ENCODE measurements at regions not wholly inside any gene's neighbourhood (a gene's known extent, or its start where the extent isn't known, plus 50 kb on each side); places are given as distances from the start of the nearest gene placed in this dataset.

DNA sequence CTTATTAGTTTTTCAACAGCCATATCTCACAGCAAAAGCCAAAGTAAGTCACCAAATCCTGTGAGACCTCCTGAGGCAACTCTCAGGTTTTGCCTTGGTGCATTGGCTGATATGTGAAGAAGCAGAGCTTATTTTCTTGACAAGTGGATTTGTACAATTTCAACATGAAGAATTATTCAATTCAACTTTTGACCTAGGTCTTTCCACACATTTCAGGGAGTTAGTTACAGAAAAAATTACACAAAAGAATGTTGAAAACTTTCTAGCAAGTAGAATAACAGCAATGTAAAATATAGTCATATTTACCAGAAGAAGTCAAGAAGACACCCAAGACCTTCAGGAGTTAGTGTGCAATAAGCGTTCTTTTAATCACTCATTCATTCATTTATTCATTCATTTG, 62.4 kb upstream of the ADRB2 start:
- H2BK5ac ChIP-seq (ENCODE audit: low read depth, low read length, poor library complexity, severe bottlenecking) = no peak overlapping the region
- no peak overlapping the region for H3K18ac ChIP-seq (ENCODE audit: low read depth, low read length)
- no peak overlapping the region for H3K23ac ChIP-seq (ENCODE audit: low read depth, low read length)
- intact Hi-C loops (cut with micrococcal nuclease) = no loop called here
- peaks cover under 1% of the 10 kb centered on the region; the same call in 1 of the 2 replicates for H3K27me3 ChIP-seq (ENCODE audit: control insufficient read depth, insufficient read depth, low read length)
- no peak overlapping the region for H4K5ac ChIP-seq (ENCODE audit: low read depth, low read length)
- no peaks in the 10 kb centered on the region for H3K9me3 ChIP-seq (ENCODE audit: control insufficient read depth, insufficient read depth, low read length)
- H2AFZ ChIP-seq (replicated peaks; ENCODE audit: low read length, poor library complexity) = no peak overlapping the region
- H4K8ac ChIP-seq (ENCODE audit: low read depth in 2 of 2, low read length in 2 of 2) = no peak overlapping the region
- H3K9ac ChIP-seq (ENCODE audit: low read depth, low read length) = no peak overlapping the region
- no peak overlapping the region for H2AK9ac ChIP-seq (replicated peaks; ENCODE audit: low read depth, low read length, poor library complexity)
- TF ChIP-seq MAZ (IDR thresholded peaks at IDR 0.05; ENCODE audit: borderline replicate concordance, low read depth, low read length) (no peak), CHD1 (IDR thresholded peaks at IDR 0.05; ENCODE audit: low read depth, low read length) (no peak), POLR2A (IDR thresholded peaks at IDR 0.05; ENCODE audit: low read depth, low read length) (no peak), MXI1 (IDR thresholded peaks at IDR 0.05; ENCODE audit: borderline replicate concordance, low read depth, low read length) (no peak)
- no peaks in the 10 kb centered on the region for H4K20me1 ChIP-seq (ENCODE audit: insufficient read depth, low read length)
- no peak overlapping the region for H3K27ac ChIP-seq (ENCODE audit: insufficient read depth, low read length)
- POLR2A ChIA-PET (ENCODE audit: unreplicated experiment) = no interaction called here
- H3K4me2 ChIP-seq (ENCODE audit: low read depth, low read length) = no peak overlapping the region
- DNase-seq (no peak), ATAC-seq (ENCODE audit: low read depth) (no peak)
- BruUV-seq (replicated peaks) = no TSS peak
- H3K9me1 ChIP-seq (ENCODE audit: insufficient read depth, low read length) = no peaks in the 10 kb centered on the region
- no peak overlapping the region for H3K14ac ChIP-seq (replicated peaks; ENCODE audit: low read depth, low read length)
- CTCF ChIA-PET = interaction anchor here (1.3 kb wide), 1 partner anchor 11 kb away, joined by 3 read pairs; no protein-coding TSS in a partner anchor
- H3K4me1 ChIP-seq (ENCODE audit: control insufficient read depth, insufficient read depth, low read length) = no peaks in the 10 kb centered on the region
- H3K79me1 ChIP-seq (ENCODE audit: low read depth in 1 of 2, low read length in 2 of 2) = no peaks in the 10 kb centered on the region
- H3K36me3 ChIP-seq (ENCODE audit: control insufficient read depth, insufficient read depth, low read length) = no peaks in the 10 kb centered on the region
- H4K91ac ChIP-seq (ENCODE audit: insufficient read depth, low read depth, low read length) = no peak overlapping the region
- H2BK120ac ChIP-seq (ENCODE audit: low read depth, low read length) = no peak overlapping the region
- in situ Hi-C loops (cut with MboI; ENCODE audit: low sequenced_read_pairs) = no loop called here
- H2BK20ac ChIP-seq (ENCODE audit: low read depth, low read length) = no peak overlapping the region
- H3K4ac ChIP-seq (ENCODE audit: low read depth, low read length) = no peak overlapping the region
- no peak overlapping the region for H2BK15ac ChIP-seq (ENCODE audit: low read depth, low read length)
- WGBS, 2 experiments (ENCODE audit: extremely low coverage in 2 of 2, insufficient read length in 1 of 2) = no CpG with 5 or more reads among the region's 1 CpG
- dilution Hi-C loops (cut with HindIII; ENCODE audit: low sequenced_read_pairs, unreplicated experiment) = no loop called here
- H2AK5ac ChIP-seq (ENCODE audit: low read depth, low read length) = no peak overlapping the region
- H3K56ac ChIP-seq (ENCODE audit: extremely low read depth, insufficient read depth, low read length) = no peak overlapping the region
- H3K4me3 ChIP-seq (ENCODE audit: insufficient read depth, low read depth, low read length) = no peak overlapping the region
